Keratinocyte (primary cell): ENCODE measurements at regions not wholly inside any gene's neighbourhood (a gene's known extent, or its start where the extent isn't known, plus 50 kb on each side); places are given as distances from the start of the nearest gene placed in this dataset.

ENCODE experiments used
- DNase-seq: peaks from one replicate; pipeline ENCODE4 v3.0.0-alpha.2; 2011; ENCODE audit warnings: low read depth, missing footprints, low spot score
- FAIRE-seq: peaks from 2 replicates; lab custom pipeline; 2011; peaks lifted over from hg19 to GRCh38; lab: Jason Lieb, UNC
- H2AFZ ChIP-seq: 2 replicates; pipeline ENCODE4 v1.6.0; 2012; ENCODE audit warnings: low read length, control low read depth, inconsistent platforms; ENCODE audit not compliant: control insufficient read depth
- H3K27ac ChIP-seq: 2 replicates; pipeline ENCODE4 v1.5.1; 2011; ENCODE audit warnings: low read length; ENCODE audit not compliant: control insufficient read depth, insufficient read depth
- H3K27me3 ChIP-seq: 3 replicates; pipeline ENCODE4 v1.6.0; 2011; ENCODE audit warnings: low read length; ENCODE audit not compliant: control insufficient read depth, insufficient read depth; ENCODE audit errors: extremely low read depth
- H3K36me3 ChIP-seq, 2 experiments: 2 replicates in 1 of 2; 3 replicates in 1 of 2; pipeline ENCODE4 v1.5.1; 2011; ENCODE audit warnings: low read length in 2 of 2, mild to moderate bottlenecking in 1 of 2; ENCODE audit not compliant: control insufficient read depth in 2 of 2, insufficient read depth in 2 of 2; ENCODE audit errors: extremely low read depth in 1 of 2
- H3K4me1 ChIP-seq: 3 replicates; pipeline ENCODE4 v1.5.1; 2011; ENCODE audit warnings: low read length; ENCODE audit not compliant: control insufficient read depth, insufficient read depth; ENCODE audit errors: extremely low read depth
- H3K4me2 ChIP-seq: 3 replicates; pipeline ENCODE4 v1.6.0; 2011; ENCODE audit warnings: low read depth, low read length; ENCODE audit not compliant: control insufficient read depth, insufficient read depth; ENCODE audit errors: extremely low read depth
- H3K4me3 ChIP-seq, 3 experiments: fragments of 200-600 bp in 1 of 3; sonication (generic) in 1 of 3; 2 replicates in 2 of 3; 3 replicates in 1 of 3; pipeline ENCODE4 v1.5.1; 2011 to 2016; ENCODE audit warnings: low read length in 3 of 3, mild to moderate bottlenecking in 3 of 3, control low read depth in 2 of 3, inconsistent platforms in 1 of 3, low read depth in 1 of 3, mixed read lengths in 1 of 3, mixed run types in 1 of 3, moderate library complexity in 1 of 3; ENCODE audit not compliant: control insufficient read depth in 2 of 3, insufficient read depth in 2 of 3; ENCODE audit errors: extremely low read depth in 1 of 3
- H3K79me2 ChIP-seq: 2 replicates; pipeline ENCODE4 v1.6.0; 2012; ENCODE audit warnings: low read length; ENCODE audit not compliant: control insufficient read depth, insufficient read depth
- H3K9ac ChIP-seq: 3 replicates; pipeline ENCODE4 v1.6.0; 2011; ENCODE audit warnings: low read length; ENCODE audit not compliant: control insufficient read depth, insufficient read depth; ENCODE audit errors: extremely low read depth
- H3K9me1 ChIP-seq: 3 replicates; pipeline ENCODE4 v1.6.0; 2011; ENCODE audit warnings: low read length; ENCODE audit not compliant: control insufficient read depth, insufficient read depth; ENCODE audit errors: extremely low read depth
- H3K9me3 ChIP-seq: 2 replicates; pipeline ENCODE4 v1.5.1; 2012; ENCODE audit warnings: low read depth, low read length; ENCODE audit not compliant: control insufficient read depth
- H4K20me1 ChIP-seq: 3 replicates; pipeline ENCODE4 v1.6.0; 2011; ENCODE audit warnings: low read length; ENCODE audit not compliant: control insufficient read depth, insufficient read depth; ENCODE audit errors: extremely low read depth
- CTCF ChIP-seq, 3 experiments: IDR thresholded peaks in 1 of 3; conservative IDR thresholded peaks in 1 of 3; optimal IDR thresholded peaks in 1 of 3; 2 replicates in 2 of 3; 3 replicates in 1 of 3; pipeline versions ENCODE3 to v1.5.1; 2011; ENCODE audit warnings: low read length in 3 of 3, mild to moderate bottlenecking in 3 of 3, moderate library complexity in 2 of 3, control low read depth in 1 of 3, inconsistent platforms in 1 of 3; ENCODE audit not compliant: insufficient read depth in 2 of 3; ENCODE audit errors: extremely low read depth in 1 of 3
- EZH2 ChIP-seq: IDR thresholded peaks from one replicate; pipeline ENCODE4 v1.6.1; 2012; ENCODE audit warnings: inconsistent platforms, mild to moderate bottlenecking, low read length, moderate library complexity
- dilution Hi-C: fragments of 300-500 bp; cut with MboI; formaldehyde crosslinking; loops from one replicate; pipeline ENCODE4 v1.7.0; 2020; ENCODE audit warnings: low sequenced_read_pairs; ENCODE audit not compliant: extremely low pct_ligation_motif_present

- H3K9me3 ChIP-seq: no peaks in the 10 kb centered on the region
- no peak overlapping the region for H3K27ac ChIP-seq
- no peaks in the 10 kb centered on the region for H3K79me2 ChIP-seq
- TF ChIP-seq CTCF (optimal IDR thresholded peaks at IDR 0.05 in 1 of 3, IDR thresholded peaks at IDR 0.05 in 1 of 3, conservative IDR thresholded peaks at IDR 0.05 in 1 of 3; ENCODE audit: extremely low read depth in 1 of 3, insufficient read depth in 2 of 3, low read length in 3 of 3) (no peak), EZH2 (no peak)
- H3K9ac ChIP-seq: no peak overlapping the region
- H4K20me1 ChIP-seq: no peaks in the 10 kb centered on the region
- dilution Hi-C loops: no loop called here
- H3K4me2 ChIP-seq: no peak overlapping the region
- no peaks in the 10 kb centered on the region for H3K27me3 ChIP-seq
- DNase-seq (no peak), FAIRE-seq (no peak)
- H3K4me3 ChIP-seq: no peak overlapping the region
- H3K4me1 ChIP-seq: peaks cover 22% of the 10 kb centered on the region
- no peak overlapping the region for H2AFZ ChIP-seq
- H3K36me3 ChIP-seq: no peaks in the 10 kb centered on the region
- H3K9me1 ChIP-seq: no peaks in the 10 kb centered on the region
Observed at GRCh38 chr18:38496222-38496793, 930.7 kb upstream of the CELF4 start.

- Histone ChIP-seq H4K20me1 (no peaks in the 10 kb centered on the region), H3K27me3 (no peaks in the 10 kb centered on the region), H3K27ac (no peak overlapping the region), H3K4me2 (peak overlapping the region; percentile 13), H2AFZ (peak overlapping the region; percentile 55), H3K4me3 (no peak overlapping the region), H3K9me3 (no peaks in the 10 kb centered on the region), H3K9me1 (no peaks in the 10 kb centered on the region), H3K79me2 (no peaks in the 10 kb centered on the region), H3K36me3 (no peaks in the 10 kb centered on the region), H3K9ac (no peak overlapping the region), H3K4me1 (peaks cover 22% of the 10 kb centered on the region)
- DNase-seq (peak; percentile 11), FAIRE-seq (peak; percentile 84)
- TF ChIP-seq CTCF (optimal IDR thresholded peaks at IDR 0.05 in 1 of 3, IDR thresholded peaks at IDR 0.05 in 1 of 3, conservative IDR thresholded peaks at IDR 0.05 in 1 of 3; ENCODE audit: extremely low read depth in 1 of 3, insufficient read depth in 2 of 3, low read length in 3 of 3) (no peak), EZH2 (no peak)
- dilution Hi-C loops: no loop called here
Observed at GRCh38 chr18:38494065-38494464, 928.5 kb upstream of the CELF4 start.
